ENCODE measurements at regions not wholly inside any gene's neighbourhood (a gene's known extent, or its start where the extent isn't known, plus 50 kb on each side); places are given as distances from the start of the nearest gene placed in this dataset.

DNA sequence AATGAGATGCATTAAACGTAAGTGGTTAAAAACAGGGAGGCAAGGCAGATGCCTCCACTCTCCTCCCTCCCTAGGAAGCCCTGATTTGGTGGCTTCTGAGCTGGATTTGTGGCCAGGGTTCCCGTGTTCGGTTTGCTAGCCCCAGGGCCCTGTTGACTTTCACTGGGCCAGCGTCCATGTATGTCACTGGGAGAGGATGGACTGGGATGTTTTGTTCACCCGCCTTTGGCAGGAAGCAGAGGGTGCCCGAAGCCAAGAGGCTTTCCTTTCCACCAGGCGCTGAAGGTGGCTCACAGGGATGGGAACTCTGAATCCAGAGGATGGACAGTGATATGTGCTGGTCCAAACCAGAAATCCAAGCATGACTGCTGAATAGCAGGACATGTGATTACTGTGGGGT lies 146.6 kb downstream of the CSNK2A3 start:
- DNase-seq (ENCODE audit: low read depth, low spot score) (no peak), ATAC-seq (no peak)
- H2AFZ ChIP-seq (ENCODE audit: low read depth, low read length, poor library complexity, severe bottlenecking), result no peak overlapping the region
- H3K27ac ChIP-seq (ENCODE audit: low read depth, low read length), result no peak overlapping the region
- no peaks in the 10 kb centered on the region for H3K9me2 ChIP-seq (ENCODE audit: insufficient read depth)
- intact Hi-C loops (cut with micrococcal nuclease), result no loop called here
- no peak overlapping the region for H3K9ac ChIP-seq (ENCODE audit: low read length)
- H3K27me3 ChIP-seq (ENCODE audit: insufficient read depth, low read length), result no peaks in the 10 kb centered on the region
- H3K4me1 ChIP-seq (ENCODE audit: control insufficient read depth in 1 of 2, insufficient read depth in 2 of 2, low read length in 2 of 2), result no peaks in the 10 kb centered on the region
- TF ChIP-seq SP1 (IDR thresholded peaks at IDR 0.05; ENCODE audit: low read depth) (no peak), CTCF (IDR thresholded peaks at IDR 0.05 in 2 of 3, conservative IDR thresholded peaks at IDR 0.05 in 1 of 3; ENCODE audit: borderline replicate concordance in 1 of 3, insufficient read depth in 1 of 3, low read depth in 2 of 3, low read length in 2 of 3) (no peak)
- no peak overlapping the region for H3K4me2 ChIP-seq (ENCODE audit: low read length)
- no peak overlapping the region for H3K4me3 ChIP-seq (replicated peaks in 1 of 2; ENCODE audit: low read depth in 1 of 2, low read length in 2 of 2)
- ChIA-PET CTCF (no interaction called here), RAD21 (ENCODE audit: low non-redundant PET in 1 of 2, low total read pairs in 2 of 2, uncharacterized antibody in 2 of 2, unreplicated experiment in 2 of 2) (no interaction called here), POLR2A (no interaction called here)
- no peaks in the 10 kb centered on the region for H3K36me3 ChIP-seq (ENCODE audit: control insufficient read depth in 1 of 2, insufficient read depth in 2 of 2, low read length in 2 of 2)
- no TSS peak for BruUV-seq (replicated peaks)
- H3K79me2 ChIP-seq (ENCODE audit: insufficient read depth, low read length), result no peaks in the 10 kb centered on the region
- 0 out of 4 replicates have a peak, but pooled peaks cover 0 to 3% of the 10 kb centered on the region in 2 experiments for H3K9me3 ChIP-seq (ENCODE audit: control insufficient read depth in 1 of 2, insufficient read depth in 1 of 2, low read depth in 1 of 2, low read length in 2 of 2)
- no peaks in the 10 kb centered on the region for H4K20me1 ChIP-seq (ENCODE audit: insufficient read depth)

DNA sequence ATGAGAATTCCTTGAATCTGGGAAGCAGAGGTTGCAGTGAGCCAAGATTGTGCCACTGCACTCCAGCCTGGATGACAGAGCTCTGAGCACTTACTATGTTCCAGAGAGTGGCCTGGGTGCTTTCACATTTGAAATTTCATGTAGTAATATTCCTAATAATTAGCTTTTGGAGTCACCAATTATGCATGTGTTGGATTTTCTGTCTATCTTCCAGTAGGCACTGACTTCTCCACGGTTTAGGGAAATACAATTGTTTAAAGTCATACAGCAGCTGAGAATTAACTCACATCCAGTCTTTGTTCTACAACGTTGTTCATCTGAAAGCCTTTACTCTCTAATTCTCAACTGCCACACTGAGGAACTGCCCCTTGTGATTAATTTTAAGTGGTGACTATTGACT lies 150.2 kb downstream of the CSNK2A3 start:
- H2AFZ ChIP-seq (ENCODE audit: low read depth, low read length, poor library complexity, severe bottlenecking), result no peak overlapping the region
- no peaks in the 10 kb centered on the region for H3K27me3 ChIP-seq (ENCODE audit: insufficient read depth, low read length)
- no peak overlapping the region for H3K4me2 ChIP-seq (ENCODE audit: low read length)
- no peak for DNase-seq (ENCODE audit: low read depth, low spot score)
- no peak overlapping the region for H3K27ac ChIP-seq (ENCODE audit: low read depth, low read length)
- no peaks in the 10 kb centered on the region for H3K4me1 ChIP-seq (ENCODE audit: control insufficient read depth in 1 of 2, insufficient read depth in 2 of 2, low read length in 2 of 2)
- intact Hi-C loops (cut with micrococcal nuclease), result no loop called here
- 0 out of 4 replicates have a peak, but pooled peaks cover 0 to 3% of the 10 kb centered on the region in 2 experiments for H3K9me3 ChIP-seq (ENCODE audit: control insufficient read depth in 1 of 2, insufficient read depth in 1 of 2, low read depth in 1 of 2, low read length in 2 of 2)
- no TSS peak for BruUV-seq (replicated peaks)
- ChIA-PET RAD21 (ENCODE audit: low non-redundant PET in 1 of 2, low total read pairs in 2 of 2, uncharacterized antibody in 2 of 2, unreplicated experiment in 2 of 2) (no interaction called here), CTCF (interaction anchor here (1.1 kb wide), 1 partner anchor 45 kb away, joined by 3 read pairs; no protein-coding TSS in a partner anchor), POLR2A (no interaction called here)
- H3K36me3 ChIP-seq (ENCODE audit: control insufficient read depth in 1 of 2, insufficient read depth in 2 of 2, low read length in 2 of 2), result no peaks in the 10 kb centered on the region
- no peak for ATAC-seq
- no peaks in the 10 kb centered on the region for H4K20me1 ChIP-seq (ENCODE audit: insufficient read depth)
- no peak overlapping the region for H3K4me3 ChIP-seq (replicated peaks in 1 of 2; ENCODE audit: low read depth in 1 of 2, low read length in 2 of 2)
- H3K9me2 ChIP-seq (ENCODE audit: insufficient read depth), result no peaks in the 10 kb centered on the region
- H3K79me2 ChIP-seq (ENCODE audit: insufficient read depth, low read length), result no peaks in the 10 kb centered on the region
- no peak overlapping the region for H3K9ac ChIP-seq (ENCODE audit: low read length)
- no peak for TF ChIP-seq POLR2A (IDR thresholded peaks at IDR 0.05; ENCODE audit: borderline replicate concordance, extremely low read depth, insufficient read depth, insufficient read length)
- no peak for TF ChIP-seq CEBPB (IDR thresholded peaks at IDR 0.05; ENCODE audit: low read depth)
- TF ChIP-seq, protein P1, sequence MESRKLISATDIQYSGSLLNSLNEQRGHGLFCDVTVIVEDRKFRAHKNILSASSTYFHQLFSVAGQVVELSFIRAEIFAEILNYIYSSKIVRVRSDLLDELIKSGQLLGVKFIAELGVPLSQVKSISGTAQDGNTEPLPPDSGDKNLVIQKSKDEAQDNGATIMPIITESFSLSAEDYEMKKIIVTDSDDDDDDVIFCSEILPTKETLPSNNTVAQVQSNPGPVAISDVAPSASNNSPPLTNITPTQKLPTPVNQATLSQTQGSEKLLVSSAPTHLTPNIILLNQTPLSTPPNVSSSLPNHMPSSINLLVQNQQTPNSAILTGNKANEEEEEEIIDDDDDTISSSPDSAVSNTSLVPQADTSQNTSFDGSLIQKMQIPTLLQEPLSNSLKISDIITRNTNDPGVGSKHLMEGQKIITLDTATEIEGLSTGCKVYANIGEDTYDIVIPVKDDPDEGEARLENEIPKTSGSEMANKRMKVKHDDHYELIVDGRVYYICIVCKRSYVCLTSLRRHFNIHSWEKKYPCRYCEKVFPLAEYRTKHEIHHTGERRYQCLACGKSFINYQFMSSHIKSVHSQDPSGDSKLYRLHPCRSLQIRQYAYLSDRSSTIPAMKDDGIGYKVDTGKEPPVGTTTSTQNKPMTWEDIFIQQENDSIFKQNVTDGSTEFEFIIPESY (IDR thresholded peaks at IDR 0.05; ENCODE audit: extremely low read depth, insufficient replicate concordance, low read length), result no peak
- TF ChIP-seq JUND (IDR thresholded peaks at IDR 0.05), result no peak
- no peak for TF ChIP-seq RAD21 (IDR thresholded peaks at IDR 0.05; ENCODE audit: low read depth)
- TF ChIP-seq ELF1 (IDR thresholded peaks at IDR 0.05; ENCODE audit: borderline replicate concordance, low read depth), result no peak
- TF ChIP-seq, protein P2, sequence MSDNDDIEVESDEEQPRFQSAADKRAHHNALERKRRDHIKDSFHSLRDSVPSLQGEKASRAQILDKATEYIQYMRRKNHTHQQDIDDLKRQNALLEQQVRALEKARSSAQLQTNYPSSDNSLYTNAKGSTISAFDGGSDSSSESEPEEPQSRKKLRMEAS (IDR thresholded peaks at IDR 0.05), result no peak
- TF ChIP-seq EGR1 (IDR thresholded peaks at IDR 0.05; ENCODE audit: low read depth), result no peak
- TF ChIP-seq POLR2AphosphoS5 (IDR thresholded peaks at IDR 0.05; ENCODE audit: low read depth, low read length), result no peak
- no peak for TF ChIP-seq YY1 (IDR thresholded peaks at IDR 0.05; ENCODE audit: extremely low read depth, insufficient replicate concordance, low read depth, low read length)
- no peak for TF ChIP-seq SRF (IDR thresholded peaks at IDR 0.05; ENCODE audit: low read depth)
- TF ChIP-seq ZNF274 (IDR thresholded peaks at IDR 0.05; ENCODE audit: low read depth, low read length), result no peak

Measured in HCT116 (cell line).